ENCODE measurements at regions not wholly inside any gene's neighbourhood (a gene's known extent, or its start where the extent isn't known, plus 50 kb on each side); places are given as distances from the start of the nearest gene placed in this dataset.
A peak's percentile ranks its signal among the peaks of the same experiment; 100 is the strongest.

GRCh38 chr4:180557348-180557747 is 1685.9 kb upstream of the TENM3 start:
- peak; percentile 38 for TF ChIP-seq CTCF (conservative IDR thresholded peaks at IDR 0.05; ENCODE audit: low read depth, low read length)
- no peak overlapping the region for H3K4me3 ChIP-seq (ENCODE audit: low read length)
- DNase-seq (ENCODE audit: low read depth): no peak

- no peak overlapping the region for H3K4me3 ChIP-seq (ENCODE audit: low read length)
- no peak for TF ChIP-seq CTCF (conservative IDR thresholded peaks at IDR 0.05; ENCODE audit: low read depth, low read length)
- DNase-seq (ENCODE audit: low read depth): no peak
These were observed 1685.3 kb upstream of the TENM3 start for GRCh38 chr4:180557950-180558349.

- no peak for DNase-seq (ENCODE audit: low read depth)
- H3K4me3 ChIP-seq (ENCODE audit: low read length): no peak overlapping the region
- no peak for TF ChIP-seq CTCF (conservative IDR thresholded peaks at IDR 0.05; ENCODE audit: low read depth, low read length)
These were observed 1684.8 kb upstream of the TENM3 start for GRCh38 chr4:180558427-180558826.

GRCh38 chr4:180560896-180561295 is 1682.3 kb upstream of the TENM3 start:
- TF ChIP-seq CTCF (conservative IDR thresholded peaks at IDR 0.05; ENCODE audit: low read depth, low read length): no peak
- no peak overlapping the region for H3K4me3 ChIP-seq (ENCODE audit: low read length)
- peak; percentile 51 for DNase-seq (ENCODE audit: low read depth)

GRCh38 chr4:180564026-180564425 is 1679.2 kb upstream of the TENM3 start:
- no peak for TF ChIP-seq CTCF (conservative IDR thresholded peaks at IDR 0.05; ENCODE audit: low read depth, low read length)
- no peak for DNase-seq (ENCODE audit: low read depth)
- no peak overlapping the region for H3K4me3 ChIP-seq (ENCODE audit: low read length)

GRCh38 chr4:180564448-180564847 is 1678.8 kb upstream of the TENM3 start:
- TF ChIP-seq CTCF (conservative IDR thresholded peaks at IDR 0.05; ENCODE audit: low read depth, low read length): no peak
- no peak for DNase-seq (ENCODE audit: low read depth)
- no peak overlapping the region for H3K4me3 ChIP-seq (ENCODE audit: low read length)

GRCh38 chr4:180565856-180566431 is 1677.3 kb upstream of the TENM3 start:
- no peak for DNase-seq (ENCODE audit: low read depth)
- TF ChIP-seq CTCF (conservative IDR thresholded peaks at IDR 0.05; ENCODE audit: low read depth, low read length): no peak
- no peak overlapping the region for H3K4me3 ChIP-seq (ENCODE audit: low read length)

Measured in retinal pigment epithelial cell (primary cell).